ENCODE measurements at regions not wholly inside any gene's neighbourhood (a gene's known extent, or its start where the extent isn't known, plus 50 kb on each side); places are given as distances from the start of the nearest gene placed in this dataset.

- no peak for DNase-seq
These were observed 412.4 kb downstream of the CTTN start for GRCh38 chr11:70810681-70811080.

- DNase-seq: no peak
These were observed 413.2 kb downstream of the CTTN start for GRCh38 chr11:70811483-70811882.

- DNase-seq: no peak
These were observed 413.6 kb downstream of the CTTN start for GRCh38 chr11:70811915-70812314.

- no peak for DNase-seq
These were observed 414.1 kb downstream of the CTTN start for GRCh38 chr11:70812472-70812871.

GRCh38 chr11:70813651-70814050, 415.3 kb downstream of the CTTN start:
- DNase-seq: no peak

- no peak for DNase-seq
These were observed 417.1 kb downstream of the CTTN start for GRCh38 chr11:70815485-70815832.

GRCh38 chr11:70816156-70816678, 417.9 kb downstream of the CTTN start:
- no peak for DNase-seq

- no peak for DNase-seq
These were observed 420.0 kb downstream of the CTTN start for GRCh38 chr11:70818351-70818750.

GRCh38 chr11:70819022-70819421, 420.7 kb downstream of the CTTN start:
- no peak for DNase-seq

- DNase-seq: no peak
These were observed 422.0 kb downstream of the CTTN start for GRCh38 chr11:70820311-70820710.

GRCh38 chr11:70820712-70821111, 422.4 kb downstream of the CTTN start:
- no peak for DNase-seq

- DNase-seq: no peak
These were observed 425.4 kb downstream of the CTTN start for GRCh38 chr11:70823771-70824170.

- DNase-seq: no peak
These were observed 426.4 kb downstream of the CTTN start for GRCh38 chr11:70824605-70825245.

GRCh38 chr11:70825893-70826540, 426.4 kb downstream of the SHANK2 start:
- no peak for DNase-seq

GRCh38 chr11:70826541-70827335, 425.6 kb downstream of the SHANK2 start:
- no peak for DNase-seq

- DNase-seq: no peak
These were observed 423.7 kb downstream of the SHANK2 start for GRCh38 chr11:70828593-70829082.

- DNase-seq: no peak
These were observed 423.1 kb downstream of the SHANK2 start for GRCh38 chr11:70829134-70829885.

- DNase-seq: no peak
These were observed 422.5 kb downstream of the SHANK2 start for GRCh38 chr11:70829886-70830272.

- DNase-seq: no peak
These were observed 419.4 kb downstream of the SHANK2 start for GRCh38 chr11:70833011-70833410.

- no peak for DNase-seq
These were observed 418.8 kb downstream of the SHANK2 start for GRCh38 chr11:70833554-70833953.

- DNase-seq: no peak
These were observed 418.0 kb downstream of the SHANK2 start for GRCh38 chr11:70834277-70834940.

- DNase-seq: no peak
These were observed 417.3 kb downstream of the SHANK2 start for GRCh38 chr11:70834984-70835560.

Data from activated gamma-delta T cell treated with Interleukin-2 at 50 U/mL for 16 hours (primary cell).